Medulla oblongata (tissue), 1 donor: ENCODE measurements at regions not wholly inside any gene's neighbourhood (a gene's known extent, or its start where the extent isn't known, plus 50 kb on each side); places are given as distances from the start of the nearest gene placed in this dataset.

Experiments
- DNase-seq: peaks from one replicate; pipeline ENCODE4 v3.0.0-alpha.2; 2015; ENCODE audit errors: extremely low spot score

GRCh38 chrX:26026179-26026578 is 112.0 kb upstream of the MAGEB18 start:
- no peak for DNase-seq

GRCh38 chrX:26032111-26032912 is 105.8 kb upstream of the MAGEB18 start:
- DNase-seq = no peak

GRCh38 chrX:26037367-26037766 is 100.8 kb upstream of the MAGEB18 start:
- no peak for DNase-seq

- DNase-seq = no peak
Observed at GRCh38 chrX:26050099-26050498, 88.0 kb upstream of the MAGEB18 start.

GRCh38 chrX:26070882-26071281 is 67.3 kb upstream of the MAGEB18 start:
- no peak for DNase-seq

- no peak for DNase-seq
Observed at GRCh38 chrX:26071618-26072017, 66.5 kb upstream of the MAGEB18 start.

GRCh38 chrX:26083093-26083492 is 55.0 kb upstream of the MAGEB18 start:
- DNase-seq = no peak
